ENCODE measurements at regions not wholly inside any gene's neighbourhood (a gene's known extent, or its start where the extent isn't known, plus 50 kb on each side); places are given as distances from the start of the nearest gene placed in this dataset.

GRCh38 chr11:106497822-106498221 lies 420.4 kb downstream of the AASDHPPT start:
- Histone ChIP-seq H3K9me3 (ENCODE audit: control insufficient read depth, insufficient read depth, low read depth, low read length) (no peaks in the 10 kb centered on the region; the same call in 1 of the 2 replicates), H3K27ac (ENCODE audit: low read length) (no peak overlapping the region), H3K4me3 (ENCODE audit: low read depth in 2 of 2, low read length in 2 of 2) (no peak overlapping the region), H3K27me3 (ENCODE audit: control insufficient read depth, insufficient read depth, low read length) (no peaks in the 10 kb centered on the region), H3K36me3 (ENCODE audit: control insufficient read depth, insufficient read depth, low read length) (no peaks in the 10 kb centered on the region), H3K4me1 (ENCODE audit: control insufficient read depth, insufficient read depth, low read length) (no peaks in the 10 kb centered on the region)
- DNase-seq (ENCODE audit: low read depth, low spot score) (no peak), ATAC-seq (no peak)
- no peak for TF ChIP-seq POLR2AphosphoS5 (IDR thresholded peaks at IDR 0.05; ENCODE audit: low read depth, low read length)
- no peak for TF ChIP-seq TCF7L2 (IDR thresholded peaks at IDR 0.05; ENCODE audit: low read depth, low read length)
- no peak for TF ChIP-seq SIN3A (IDR thresholded peaks at IDR 0.05; ENCODE audit: borderline replicate concordance, insufficient read depth, low read depth, low read length)
- TF ChIP-seq, protein P1, sequence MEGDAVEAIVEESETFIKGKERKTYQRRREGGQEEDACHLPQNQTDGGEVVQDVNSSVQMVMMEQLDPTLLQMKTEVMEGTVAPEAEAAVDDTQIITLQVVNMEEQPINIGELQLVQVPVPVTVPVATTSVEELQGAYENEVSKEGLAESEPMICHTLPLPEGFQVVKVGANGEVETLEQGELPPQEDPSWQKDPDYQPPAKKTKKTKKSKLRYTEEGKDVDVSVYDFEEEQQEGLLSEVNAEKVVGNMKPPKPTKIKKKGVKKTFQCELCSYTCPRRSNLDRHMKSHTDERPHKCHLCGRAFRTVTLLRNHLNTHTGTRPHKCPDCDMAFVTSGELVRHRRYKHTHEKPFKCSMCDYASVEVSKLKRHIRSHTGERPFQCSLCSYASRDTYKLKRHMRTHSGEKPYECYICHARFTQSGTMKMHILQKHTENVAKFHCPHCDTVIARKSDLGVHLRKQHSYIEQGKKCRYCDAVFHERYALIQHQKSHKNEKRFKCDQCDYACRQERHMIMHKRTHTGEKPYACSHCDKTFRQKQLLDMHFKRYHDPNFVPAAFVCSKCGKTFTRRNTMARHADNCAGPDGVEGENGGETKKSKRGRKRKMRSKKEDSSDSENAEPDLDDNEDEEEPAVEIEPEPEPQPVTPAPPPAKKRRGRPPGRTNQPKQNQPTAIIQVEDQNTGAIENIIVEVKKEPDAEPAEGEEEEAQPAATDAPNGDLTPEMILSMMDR (IDR thresholded peaks at IDR 0.05), result no peak
- TF ChIP-seq, protein P2, sequence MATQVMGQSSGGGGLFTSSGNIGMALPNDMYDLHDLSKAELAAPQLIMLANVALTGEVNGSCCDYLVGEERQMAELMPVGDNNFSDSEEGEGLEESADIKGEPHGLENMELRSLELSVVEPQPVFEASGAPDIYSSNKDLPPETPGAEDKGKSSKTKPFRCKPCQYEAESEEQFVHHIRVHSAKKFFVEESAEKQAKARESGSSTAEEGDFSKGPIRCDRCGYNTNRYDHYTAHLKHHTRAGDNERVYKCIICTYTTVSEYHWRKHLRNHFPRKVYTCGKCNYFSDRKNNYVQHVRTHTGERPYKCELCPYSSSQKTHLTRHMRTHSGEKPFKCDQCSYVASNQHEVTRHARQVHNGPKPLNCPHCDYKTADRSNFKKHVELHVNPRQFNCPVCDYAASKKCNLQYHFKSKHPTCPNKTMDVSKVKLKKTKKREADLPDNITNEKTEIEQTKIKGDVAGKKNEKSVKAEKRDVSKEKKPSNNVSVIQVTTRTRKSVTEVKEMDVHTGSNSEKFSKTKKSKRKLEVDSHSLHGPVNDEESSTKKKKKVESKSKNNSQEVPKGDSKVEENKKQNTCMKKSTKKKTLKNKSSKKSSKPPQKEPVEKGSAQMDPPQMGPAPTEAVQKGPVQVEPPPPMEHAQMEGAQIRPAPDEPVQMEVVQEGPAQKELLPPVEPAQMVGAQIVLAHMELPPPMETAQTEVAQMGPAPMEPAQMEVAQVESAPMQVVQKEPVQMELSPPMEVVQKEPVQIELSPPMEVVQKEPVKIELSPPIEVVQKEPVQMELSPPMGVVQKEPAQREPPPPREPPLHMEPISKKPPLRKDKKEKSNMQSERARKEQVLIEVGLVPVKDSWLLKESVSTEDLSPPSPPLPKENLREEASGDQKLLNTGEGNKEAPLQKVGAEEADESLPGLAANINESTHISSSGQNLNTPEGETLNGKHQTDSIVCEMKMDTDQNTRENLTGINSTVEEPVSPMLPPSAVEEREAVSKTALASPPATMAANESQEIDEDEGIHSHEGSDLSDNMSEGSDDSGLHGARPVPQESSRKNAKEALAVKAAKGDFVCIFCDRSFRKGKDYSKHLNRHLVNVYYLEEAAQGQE (IDR thresholded peaks at IDR 0.05; ENCODE audit: insufficient read depth in 1 of 2, low read depth in 2 of 2, low read length in 1 of 2), result no peak
- ChIA-PET CTCF (no interaction called here), POLR2A (no interaction called here)
- intact Hi-C loops (cut with micrococcal nuclease; ENCODE audit: unreplicated experiment), result no loop called here
- no TSS peak for BruUV-seq (replicated peaks)
- in situ Hi-C loops (cut with HindIII; ENCODE audit: low pct_unique_long_range_greater_than_20kb, low sequenced_read_pairs), result no loop called here

- TF ChIP-seq SIN3A (IDR thresholded peaks at IDR 0.05; ENCODE audit: borderline replicate concordance, insufficient read depth, low read depth, low read length) (no peak), POLR2AphosphoS5 (IDR thresholded peaks at IDR 0.05; ENCODE audit: low read depth, low read length) (no peak), TCF7L2 (IDR thresholded peaks at IDR 0.05; ENCODE audit: low read depth, low read length) (no peak)
- TF ChIP-seq, protein P2 (IDR thresholded peaks at IDR 0.05; ENCODE audit: insufficient read depth in 1 of 2, low read depth in 2 of 2, low read length in 1 of 2), result no peak
- TF ChIP-seq, protein P1 (IDR thresholded peaks at IDR 0.05), result no peak
- BruUV-seq (replicated peaks), result no TSS peak
- intact Hi-C loops (cut with micrococcal nuclease; ENCODE audit: unreplicated experiment), result no loop called here
- Histone ChIP-seq H3K36me3 (ENCODE audit: control insufficient read depth, insufficient read depth, low read length) (no peaks in the 10 kb centered on the region), H3K27me3 (ENCODE audit: control insufficient read depth, insufficient read depth, low read length) (no peaks in the 10 kb centered on the region), H3K9me3 (ENCODE audit: control insufficient read depth, insufficient read depth, low read depth, low read length) (no peaks in the 10 kb centered on the region; the same call in 1 of the 2 replicates), H3K27ac (ENCODE audit: low read length) (no peak overlapping the region), H3K4me1 (ENCODE audit: control insufficient read depth, insufficient read depth, low read length) (no peaks in the 10 kb centered on the region), H3K4me3 (ENCODE audit: low read depth in 2 of 2, low read length in 2 of 2) (no peak overlapping the region)
- ATAC-seq (no peak), DNase-seq (ENCODE audit: low read depth, low spot score) (no peak)
- CTCF ChIA-PET, result no interaction called here
- POLR2A ChIA-PET, result no interaction called here
- in situ Hi-C loops (cut with HindIII; ENCODE audit: low pct_unique_long_range_greater_than_20kb, low sequenced_read_pairs), result no loop called here
Measured at GRCh38 chr11:106503901-106504300, 426.4 kb downstream of the AASDHPPT start.
